ENCODE measurements at regions not wholly inside any gene's neighbourhood (a gene's known extent, or its start where the extent isn't known, plus 50 kb on each side); places are given as distances from the start of the nearest gene placed in this dataset.

GRCh38 chr3:102941786-102942185, 507.0 kb downstream of the ZPLD1 start (continued):
- TF ChIP-seq CHD7 (IDR thresholded peaks at IDR 0.05; ENCODE audit: insufficient replicate concordance, low read length): no peak
- TF ChIP-seq CTBP2 (IDR thresholded peaks at IDR 0.05; ENCODE audit: borderline replicate concordance, insufficient read depth, insufficient read length, low read length): no peak
- TF ChIP-seq CHD2 (IDR thresholded peaks at IDR 0.05; ENCODE audit: low read length): no peak
- no peak for TF ChIP-seq CBX8 (IDR thresholded peaks at IDR 0.05; ENCODE audit: borderline replicate concordance, low read depth, low read length)
